Kidney epithelial cell (primary cell): ENCODE measurements at regions not wholly inside any gene's neighbourhood (a gene's known extent, or its start where the extent isn't known, plus 50 kb on each side); places are given as distances from the start of the nearest gene placed in this dataset.
A peak's percentile ranks its signal among the peaks of the same experiment; 100 is the strongest.

Experiments used
- DNase-seq: peaks from one replicate; pipeline ENCODE4 v3.0.0-alpha.2; 2010; ENCODE audit warnings: low read depth
- H3K27me3 ChIP-seq: 2 replicates; pipeline ENCODE4 v1.6.0; 2011; ENCODE audit warnings: low read length; ENCODE audit not compliant: control insufficient read depth, insufficient read depth
- H3K36me3 ChIP-seq: 2 replicates; pipeline ENCODE4 v1.5.1; 2011; ENCODE audit warnings: low read length; ENCODE audit not compliant: control insufficient read depth, insufficient read depth
- H3K4me3 ChIP-seq: 2 replicates; pipeline ENCODE4 v1.5.1; 2011; ENCODE audit warnings: low read depth, mild to moderate bottlenecking, control low read depth, low read length
- CTCF ChIP-seq: IDR thresholded peaks from 2 replicates; pipeline ENCODE4 v1.5.1; 2011; ENCODE audit warnings: mild to moderate bottlenecking, moderate library complexity, low read length, control low read depth, inconsistent platforms; ENCODE audit not compliant: insufficient read depth, poor library complexity, severe bottlenecking

- Histone ChIP-seq H3K27me3 (no peaks in the 10 kb centered on the region), H3K4me3 (no peak overlapping the region), H3K36me3 (no peaks in the 10 kb centered on the region)
- no peak for DNase-seq
- no peak for TF ChIP-seq CTCF
These were observed 78.5 kb upstream of the NTRK3 start for GRCh38 chr15:88335074-88335473.

- no peaks in the 10 kb centered on the region for H3K36me3 ChIP-seq
- H3K27me3 ChIP-seq: no peaks in the 10 kb centered on the region
- TF ChIP-seq CTCF: no peak
- no peak overlapping the region for H3K4me3 ChIP-seq
- DNase-seq: no peak
These were observed 77.9 kb upstream of the NTRK3 start for GRCh38 chr15:88334436-88334835.

DNA sequence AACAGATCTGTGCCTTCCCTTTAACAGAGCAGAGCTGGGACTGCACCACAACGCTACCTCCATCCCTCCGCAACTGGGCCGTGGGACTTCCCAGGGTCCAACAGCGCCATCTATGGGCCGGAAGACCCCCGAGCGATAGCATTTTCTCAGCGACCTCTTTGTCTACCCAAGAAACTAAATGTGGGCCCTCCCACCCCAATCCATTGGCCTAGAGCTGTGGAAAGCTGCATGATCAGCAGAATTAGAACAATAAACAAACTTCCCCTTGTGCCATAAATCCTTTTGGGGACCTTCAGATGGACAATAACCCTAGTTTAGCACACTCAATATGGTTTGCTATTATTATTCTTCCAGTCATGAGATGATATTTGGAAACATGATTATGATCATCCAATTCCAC lies 74.8 kb upstream of the NTRK3 start:
- no peak for DNase-seq
- TF ChIP-seq CTCF: peak; percentile 58
- H3K27me3 ChIP-seq: peaks cover 2% of the 10 kb centered on the region
- no peak overlapping the region for H3K4me3 ChIP-seq
- H3K36me3 ChIP-seq: no peaks in the 10 kb centered on the region

DNA sequence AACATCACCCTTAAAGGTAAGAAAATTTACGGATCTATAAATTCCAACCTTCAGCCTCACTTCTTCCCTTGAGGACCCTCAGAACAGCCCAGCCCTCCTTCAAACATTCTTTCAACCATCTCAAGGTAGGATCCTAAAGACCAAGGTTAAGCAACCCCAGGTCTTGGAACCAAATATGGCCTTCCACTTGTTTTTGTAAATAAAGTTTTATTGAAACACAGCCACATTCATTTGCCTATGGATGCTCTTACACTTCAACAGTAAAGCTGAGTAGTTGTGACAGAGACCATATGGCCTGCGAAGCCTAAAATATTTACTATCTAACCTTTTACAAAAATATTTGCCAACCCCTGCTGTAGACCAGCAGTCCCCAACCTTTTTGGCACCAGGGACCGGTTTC lies 70.4 kb upstream of the NTRK3 start:
- H3K4me3 ChIP-seq: no peak overlapping the region
- no peak for TF ChIP-seq CTCF
- H3K36me3 ChIP-seq: no peaks in the 10 kb centered on the region
- DNase-seq: no peak
- peaks cover 2% of the 10 kb centered on the region for H3K27me3 ChIP-seq

DNA sequence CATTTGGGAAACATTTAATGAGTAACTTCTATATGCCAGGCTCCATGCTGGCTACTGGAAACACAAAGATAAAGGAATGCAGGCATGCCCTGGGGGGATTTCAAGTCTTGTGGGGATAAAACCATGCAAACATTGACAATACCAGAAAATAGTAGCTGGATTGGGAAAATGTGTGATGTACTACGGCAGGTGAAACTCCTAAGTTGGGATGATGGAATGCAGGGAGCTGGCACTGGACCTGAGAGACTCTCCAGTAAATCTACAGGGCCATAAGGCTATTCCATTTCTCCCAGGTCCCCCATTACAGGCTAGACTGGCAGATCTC lies 68.2 kb upstream of the NTRK3 start:
- DNase-seq: no peak
- Histone ChIP-seq H3K36me3 (no peaks in the 10 kb centered on the region), H3K27me3 (peaks cover 2% of the 10 kb centered on the region), H3K4me3 (no peak overlapping the region)
- TF ChIP-seq CTCF: no peak

GRCh38 chr15:88323976-88324740 lies 67.6 kb upstream of the NTRK3 start:
- no peak overlapping the region for H3K4me3 ChIP-seq
- H3K36me3 ChIP-seq: no peaks in the 10 kb centered on the region
- H3K27me3 ChIP-seq: peaks cover 2% of the 10 kb centered on the region
- no peak for DNase-seq
- no peak for TF ChIP-seq CTCF
